Transverse colon (tissue), 4 donors: ENCODE measurements at regions not wholly inside any gene's neighbourhood (a gene's known extent, or its start where the extent isn't known, plus 50 kb on each side); places are given as distances from the start of the nearest gene placed in this dataset.

Experiments used
- DNase-seq: peaks from one replicate; pipeline ENCODE4 v3.0.0-alpha.2; 2019
- H3K27ac ChIP-seq, 4 donors: fragments of 200-600 bp; sonication (generic); 2 replicates each; pipeline ENCODE4 v1.5.1; 2016 to 2018; ENCODE audit warnings: inconsistent platforms in 4 of 4
- H3K27me3 ChIP-seq: fragments of 200-600 bp; sonication (generic); 2 replicates; pipeline ENCODE4 v1.5.1; 2017; ENCODE audit warnings: inconsistent platforms
- H3K36me3 ChIP-seq, 4 donors: fragments of 200-600 bp; sonication (generic); 2 replicates each; pipeline ENCODE4 v1.5.1; 2017 to 2019; ENCODE audit warnings: inconsistent platforms in 4 of 4
- H3K4me1 ChIP-seq, 4 donors: fragments of 200-600 bp; sonication (generic); 2 replicates each; pipeline ENCODE4 v1.5.1; 2017 to 2020; ENCODE audit warnings: inconsistent platforms in 4 of 4
- H3K4me3 ChIP-seq, 4 donors: fragments of 200-600 bp; sonication (generic); 1 replicate in 1 of 4; 2 replicates in 3 of 4; pipeline versions ENCODE4 v1.5.1 to v1.6.1; 2017 to 2019; ENCODE audit warnings: inconsistent platforms in 4 of 4
- H3K9me3 ChIP-seq, 2 donors: fragments of 200-600 bp; sonication (generic); 2 replicates each; pipeline ENCODE4 v1.5.1; 2017 to 2019; ENCODE audit warnings: inconsistent platforms in 2 of 2
- CTCF ChIP-seq, 5 experiments: fragments of 200-600 bp in 3 of 5; fragments of 450-650 bp in 2 of 5; sonication (generic) in 3 of 5; IDR thresholded peaks; 1 replicate in 2 of 5; 2 replicates in 3 of 5; pipeline ENCODE4 v1.5.1; 2016 to 2017; ENCODE audit warnings: antibody characterized with exemption in 5 of 5, inconsistent platforms in 3 of 5, mild to moderate bottlenecking in 2 of 5, moderate library complexity in 1 of 5
- EP300 ChIP-seq: sonication (generic); formaldehyde crosslinking; IDR thresholded peaks from one replicate; pipeline ENCODE4 v1.6.1; 2017; ENCODE audit warnings: antibody characterized with exemption, low read depth
- POLR2A ChIP-seq: fragments of 450-650 bp; IDR thresholded peaks from one replicate; pipeline ENCODE4 v1.6.1; 2016; ENCODE audit warnings: antibody characterized with exemption, mild to moderate bottlenecking, moderate library complexity
- POLR2AphosphoS5 ChIP-seq, 3 donors: sonication (generic); formaldehyde crosslinking; IDR thresholded peaks; one replicate each; pipeline ENCODE4 v1.6.1; 2016; ENCODE audit warnings: antibody characterized with exemption in 3 of 3
- WGBS, 2 donors: methylation state at CpG; one replicate each; pipeline ENCODE4 v1.1.5; 2018; ENCODE audit warnings: low coverage in 1 of 2; 5-methylcytosine and 5-hydroxymethylcytosine counted together
- in situ Hi-C, 4 donors: fragments of 200-750 bp; cut with MboI; loops; one replicate each; pipeline versions ENCODE4 v1.15.0 to v1.15.1; 2017; ENCODE audit warnings: low sequenced_read_pairs in 3 of 4, low pct_ligation_motif_present in 1 of 4, low pct_unique_long_range_greater_than_20kb in 1 of 4
- intact Hi-C: fragments of 100-400 bp; cut with DNase I; formaldehyde crosslinking; loops from one replicate; pipeline ENCODE4 v1.15.1; 2023; ENCODE audit warnings: low total_unique reads

- in situ Hi-C loops, result no loop called here
- no peak for DNase-seq
- no peak overlapping the region for H3K4me3 ChIP-seq
- no peaks in the 10 kb centered on the region for H3K4me1 ChIP-seq
- no peaks in the 10 kb centered on the region for H3K27me3 ChIP-seq
- TF ChIP-seq POLR2AphosphoS5 (IDR thresholded peaks at IDR 0.05) (no peak), POLR2A (no peak), EP300 (no peak), CTCF (IDR thresholded peaks at IDR 0.05) (no peak)
- no peaks in the 10 kb centered on the region for H3K36me3 ChIP-seq
- intact Hi-C loops, result no loop called here
- no peaks in the 10 kb centered on the region for H3K9me3 ChIP-seq
- H3K27ac ChIP-seq, result no peak overlapping the region
- WGBS, 2 donors, result 72 to 86% methylated on average over 1 to 3 of the region's 3 CpGs
Observed at GRCh38 chrX:136975684-136976470, 57.9 kb downstream of the GPR101 start.

- no peaks in the 10 kb centered on the region for H3K9me3 ChIP-seq
- TF ChIP-seq POLR2AphosphoS5 (IDR thresholded peaks at IDR 0.05) (no peak), CTCF (IDR thresholded peaks at IDR 0.05) (no peak), POLR2A (no peak), EP300 (no peak)
- no peak overlapping the region for H3K27ac ChIP-seq
- WGBS, 2 donors, result 78 to 96% methylated on average over 4 of the region's 4 CpGs
- no peaks in the 10 kb centered on the region for H3K36me3 ChIP-seq
- no peak for DNase-seq
- H3K4me3 ChIP-seq, result no peak overlapping the region
- no peaks in the 10 kb centered on the region for H3K27me3 ChIP-seq
- intact Hi-C loops (no loop called here), in situ Hi-C loops (loop anchor here in 1 of 4 donors (25.0 kb wide), 1 partner anchor 94 kb away; no protein-coding TSS in a partner anchor)
- no peaks in the 10 kb centered on the region for H3K4me1 ChIP-seq
Observed at GRCh38 chrX:136967966-136968365, 65.8 kb downstream of the GPR101 start.

- Histone ChIP-seq H3K36me3 (no peaks in the 10 kb centered on the region), H3K4me1 (no peaks in the 10 kb centered on the region), H3K4me3 (no peak overlapping the region), H3K27ac (no peak overlapping the region), H3K9me3 (no peaks in the 10 kb centered on the region), H3K27me3 (no peaks in the 10 kb centered on the region)
- 44 to 69% methylated on average over 1 to 4 of the region's 4 CpGs for WGBS, 2 donors
- TF ChIP-seq CTCF (IDR thresholded peaks at IDR 0.05) (no peak), POLR2AphosphoS5 (IDR thresholded peaks at IDR 0.05) (no peak), POLR2A (no peak), EP300 (no peak)
- in situ Hi-C loops (loop anchor here in 1 of 4 donors (25.0 kb wide), 1 partner anchor 98 kb away; no protein-coding TSS in a partner anchor), intact Hi-C loops (no loop called here)
- DNase-seq, result no peak
Observed at GRCh38 chrX:136963973-136964372, 69.8 kb downstream of the GPR101 start.

- in situ Hi-C loops, result loop anchor here in 1 of 4 donors (25.0 kb wide), 1 partner anchor 101 kb away; no protein-coding TSS in a partner anchor
Observed at GRCh38 chrX:136961594-136962135, 72.1 kb downstream of the GPR101 start.

More at GRCh38 chrX:136961594-136962135, 72.1 kb downstream of the GPR101 start:
- no peaks in the 10 kb centered on the region for H3K36me3 ChIP-seq
- WGBS, 2 donors, result 73 to 82% methylated on average over 3 to 4 of the region's 4 CpGs
- DNase-seq, result no peak
- no peak overlapping the region for H3K4me3 ChIP-seq
- intact Hi-C loops, result no loop called here
- H3K27me3 ChIP-seq, result no peaks in the 10 kb centered on the region
- H3K9me3 ChIP-seq, result no peaks in the 10 kb centered on the region
- no peaks in the 10 kb centered on the region for H3K4me1 ChIP-seq
- H3K27ac ChIP-seq, result no peak overlapping the region
- TF ChIP-seq EP300 (no peak), POLR2A (no peak), CTCF (IDR thresholded peaks at IDR 0.05) (no peak), POLR2AphosphoS5 (IDR thresholded peaks at IDR 0.05) (no peak)
